HEK293 (cell line): ENCODE measurements at regions not wholly inside any gene's neighbourhood (a gene's known extent, or its start where the extent isn't known, plus 50 kb on each side); places are given as distances from the start of the nearest gene placed in this dataset.

ENCODE experiments used
- GLIS2 ChIP-seq: fragments of 450-650 bp; formaldehyde crosslinking; IDR thresholded peaks from 2 replicates; pipeline ENCODE4 v1.5.1; 2016; ENCODE audit warnings: missing biosample characterization, missing genetic modification characterization
- SP2 ChIP-seq: fragments of 450-650 bp; formaldehyde crosslinking; IDR thresholded peaks from 2 replicates; pipeline ENCODE4 v1.5.1; 2016; ENCODE audit warnings: missing biosample characterization, missing genetic modification characterization
- ZBTB21 ChIP-seq: fragments of 450-650 bp; formaldehyde crosslinking; IDR thresholded peaks from 2 replicates; pipeline ENCODE4 v1.5.1; 2017; ENCODE audit warnings: missing biosample characterization, missing genetic modification characterization
- ZNF138 ChIP-seq: fragments of 450-650 bp; formaldehyde crosslinking; IDR thresholded peaks from 2 replicates; pipeline ENCODE4 v1.5.1; 2016; ENCODE audit warnings: missing biosample characterization, missing genetic modification characterization, borderline replicate concordance
- ZNF274 ChIP-seq, 2 experiments: fragments of 200-500 bp in 1 of 2; fragments of 450-650 bp in 1 of 2; sonication (Bioruptor generic) in 1 of 2; formaldehyde crosslinking in 1 of 2; IDR thresholded peaks; 2 replicates each; pipeline versions ENCODE4 v1.5.1 to v1.6.1; 2014 to 2016; ENCODE audit warnings: borderline replicate concordance in 1 of 2, inconsistent platforms in 1 of 2, low read length in 1 of 2, missing biosample characterization in 1 of 2, missing genetic modification characterization in 1 of 2
- ZNF391 ChIP-seq: fragments of 450-650 bp; formaldehyde crosslinking; IDR thresholded peaks from 2 replicates; pipeline ENCODE4 v1.5.1; 2016; ENCODE audit warnings: low read depth, missing biosample characterization, missing genetic modification characterization, borderline replicate concordance
- ZNF416 ChIP-seq: fragments of 450-650 bp; formaldehyde crosslinking; IDR thresholded peaks from 2 replicates; pipeline ENCODE4 v1.5.1; 2016; ENCODE audit warnings: missing biosample characterization, missing genetic modification characterization
- ZNF629 ChIP-seq: fragments of 450-650 bp; formaldehyde crosslinking; IDR thresholded peaks from 2 replicates; pipeline ENCODE4 v1.5.1; 2017; ENCODE audit warnings: missing biosample characterization, missing genetic modification characterization
- ZNF776 ChIP-seq: fragments of 450-650 bp; formaldehyde crosslinking; IDR thresholded peaks from 2 replicates; pipeline ENCODE4 v1.5.0; 2017; ENCODE audit warnings: missing biosample characterization, missing genetic modification characterization, borderline replicate concordance
- ZNF792 ChIP-seq: fragments of 450-650 bp; formaldehyde crosslinking; IDR thresholded peaks from 2 replicates; pipeline ENCODE4 v1.5.1; 2016; ENCODE audit warnings: missing biosample characterization, missing genetic modification characterization
- TF ChIP-seq, protein P1 (sequence below): fragments of 450-650 bp; formaldehyde crosslinking; IDR thresholded peaks from 2 replicates; pipeline ENCODE4 v1.5.1; 2016; ENCODE audit warnings: missing biosample characterization, missing genetic modification characterization
- TF ChIP-seq, protein P2 (sequence below): fragments of 450-650 bp; formaldehyde crosslinking; IDR thresholded peaks from 2 replicates; pipeline ENCODE4 v1.5.1; 2016; ENCODE audit warnings: missing biosample characterization, missing genetic modification characterization, low read depth
- TF ChIP-seq, protein P3 (sequence below): IDR thresholded peaks from 2 replicates; pipeline ENCODE4 v1.6.1; 2011; ENCODE audit warnings: mild to moderate bottlenecking, low read depth, low read length, borderline replicate concordance
- TF ChIP-seq, protein P4 (sequence below): fragments of 450-650 bp; formaldehyde crosslinking; IDR thresholded peaks from 2 replicates; pipeline ENCODE4 v1.5.1; 2016; ENCODE audit warnings: missing biosample characterization, missing genetic modification characterization

DNA sequence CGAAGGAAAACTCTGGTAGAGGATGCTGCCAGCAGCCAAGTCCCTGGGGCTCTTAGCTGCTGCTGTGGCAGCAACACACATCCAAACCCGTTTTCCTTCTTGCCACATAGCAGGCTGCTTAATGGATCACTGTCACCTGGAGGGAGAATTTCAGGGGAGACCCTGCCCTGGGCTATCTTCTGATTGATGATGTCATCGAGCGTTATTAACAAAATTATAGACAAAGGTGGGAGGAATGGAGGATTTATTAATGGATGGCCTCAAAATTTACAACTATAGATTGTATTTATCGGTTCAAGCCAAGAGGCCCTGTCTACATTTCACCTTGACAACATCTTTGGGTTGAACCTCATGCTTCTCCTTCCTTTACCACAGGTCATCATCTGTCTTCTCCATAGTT is 120.8 kb upstream of the PZP start:
- TF ChIP-seq ZNF416 (tag by site-specific recombination), result no peak
- no peak for TF ChIP-seq ZNF792
- no peak for TF ChIP-seq ZNF629 (tag by site-specific recombination)
- TF ChIP-seq, protein P1, sequence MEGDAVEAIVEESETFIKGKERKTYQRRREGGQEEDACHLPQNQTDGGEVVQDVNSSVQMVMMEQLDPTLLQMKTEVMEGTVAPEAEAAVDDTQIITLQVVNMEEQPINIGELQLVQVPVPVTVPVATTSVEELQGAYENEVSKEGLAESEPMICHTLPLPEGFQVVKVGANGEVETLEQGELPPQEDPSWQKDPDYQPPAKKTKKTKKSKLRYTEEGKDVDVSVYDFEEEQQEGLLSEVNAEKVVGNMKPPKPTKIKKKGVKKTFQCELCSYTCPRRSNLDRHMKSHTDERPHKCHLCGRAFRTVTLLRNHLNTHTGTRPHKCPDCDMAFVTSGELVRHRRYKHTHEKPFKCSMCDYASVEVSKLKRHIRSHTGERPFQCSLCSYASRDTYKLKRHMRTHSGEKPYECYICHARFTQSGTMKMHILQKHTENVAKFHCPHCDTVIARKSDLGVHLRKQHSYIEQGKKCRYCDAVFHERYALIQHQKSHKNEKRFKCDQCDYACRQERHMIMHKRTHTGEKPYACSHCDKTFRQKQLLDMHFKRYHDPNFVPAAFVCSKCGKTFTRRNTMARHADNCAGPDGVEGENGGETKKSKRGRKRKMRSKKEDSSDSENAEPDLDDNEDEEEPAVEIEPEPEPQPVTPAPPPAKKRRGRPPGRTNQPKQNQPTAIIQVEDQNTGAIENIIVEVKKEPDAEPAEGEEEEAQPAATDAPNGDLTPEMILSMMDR (tag by site-specific recombination), result no peak
- no peak for TF ChIP-seq ZNF138 (tag by site-specific recombination)
- TF ChIP-seq, protein P2, sequence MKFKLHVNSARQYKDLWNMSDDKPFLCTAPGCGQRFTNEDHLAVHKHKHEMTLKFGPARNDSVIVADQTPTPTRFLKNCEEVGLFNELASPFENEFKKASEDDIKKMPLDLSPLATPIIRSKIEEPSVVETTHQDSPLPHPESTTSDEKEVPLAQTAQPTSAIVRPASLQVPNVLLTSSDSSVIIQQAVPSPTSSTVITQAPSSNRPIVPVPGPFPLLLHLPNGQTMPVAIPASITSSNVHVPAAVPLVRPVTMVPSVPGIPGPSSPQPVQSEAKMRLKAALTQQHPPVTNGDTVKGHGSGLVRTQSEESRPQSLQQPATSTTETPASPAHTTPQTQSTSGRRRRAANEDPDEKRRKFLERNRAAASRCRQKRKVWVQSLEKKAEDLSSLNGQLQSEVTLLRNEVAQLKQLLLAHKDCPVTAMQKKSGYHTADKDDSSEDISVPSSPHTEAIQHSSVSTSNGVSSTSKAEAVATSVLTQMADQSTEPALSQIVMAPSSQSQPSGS (tag by site-specific recombination), result 0 out of 2 replicates have a peak, but pooled peaks have one; percentile 11
- TF ChIP-seq ZNF274 (IDR thresholded peaks at IDR 0.05; ENCODE audit: low read length), result no peak
- no peak for TF ChIP-seq ZNF274 (tag by site-specific recombination; IDR thresholded peaks at IDR 0.05; ENCODE audit: borderline replicate concordance)
- no peak for TF ChIP-seq ZNF391 (tag by site-specific recombination)
- TF ChIP-seq ZBTB21 (tag by site-specific recombination), result no peak
- no peak for TF ChIP-seq GLIS2 (tag by site-specific recombination)
- no peak for TF ChIP-seq SP2 (tag by site-specific recombination)
- TF ChIP-seq, protein P3, sequence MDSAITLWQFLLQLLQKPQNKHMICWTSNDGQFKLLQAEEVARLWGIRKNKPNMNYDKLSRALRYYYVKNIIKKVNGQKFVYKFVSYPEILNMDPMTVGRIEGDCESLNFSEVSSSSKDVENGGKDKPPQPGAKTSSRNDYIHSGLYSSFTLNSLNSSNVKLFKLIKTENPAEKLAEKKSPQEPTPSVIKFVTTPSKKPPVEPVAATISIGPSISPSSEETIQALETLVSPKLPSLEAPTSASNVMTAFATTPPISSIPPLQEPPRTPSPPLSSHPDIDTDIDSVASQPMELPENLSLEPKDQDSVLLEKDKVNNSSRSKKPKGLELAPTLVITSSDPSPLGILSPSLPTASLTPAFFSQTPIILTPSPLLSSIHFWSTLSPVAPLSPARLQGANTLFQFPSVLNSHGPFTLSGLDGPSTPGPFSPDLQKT, result no peak
- TF ChIP-seq, protein P4, sequence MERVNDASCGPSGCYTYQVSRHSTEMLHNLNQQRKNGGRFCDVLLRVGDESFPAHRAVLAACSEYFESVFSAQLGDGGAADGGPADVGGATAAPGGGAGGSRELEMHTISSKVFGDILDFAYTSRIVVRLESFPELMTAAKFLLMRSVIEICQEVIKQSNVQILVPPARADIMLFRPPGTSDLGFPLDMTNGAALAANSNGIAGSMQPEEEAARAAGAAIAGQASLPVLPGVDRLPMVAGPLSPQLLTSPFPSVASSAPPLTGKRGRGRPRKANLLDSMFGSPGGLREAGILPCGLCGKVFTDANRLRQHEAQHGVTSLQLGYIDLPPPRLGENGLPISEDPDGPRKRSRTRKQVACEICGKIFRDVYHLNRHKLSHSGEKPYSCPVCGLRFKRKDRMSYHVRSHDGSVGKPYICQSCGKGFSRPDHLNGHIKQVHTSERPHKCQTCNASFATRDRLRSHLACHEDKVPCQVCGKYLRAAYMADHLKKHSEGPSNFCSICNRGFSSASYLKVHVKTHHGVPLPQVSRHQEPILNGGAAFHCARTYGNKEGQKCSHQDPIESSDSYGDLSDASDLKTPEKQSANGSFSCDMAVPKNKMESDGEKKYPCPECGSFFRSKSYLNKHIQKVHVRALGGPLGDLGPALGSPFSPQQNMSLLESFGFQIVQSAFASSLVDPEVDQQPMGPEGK, result no peak
- no peak for TF ChIP-seq ZNF776
